A549 (cell line): ENCODE measurements at regions not wholly inside any gene's neighbourhood (a gene's known extent, or its start where the extent isn't known, plus 50 kb on each side); places are given as distances from the start of the nearest gene placed in this dataset.
"Not testable (repeated sequence)": the region's sequence is repeated elsewhere in the genome, so short reads cannot be mapped to it uniquely, and the experiment has no call there.

ENCODE experiments used
- ATAC-seq, 2 experiments: fragments of 200-7000 bp in 1 of 2; fragments of >200 bp in 1 of 2; cut with Nextera tagmentation in 1 of 2; cut with Tn5 transposase in 1 of 2; 3 replicates each; pipeline versions ENCODE4 v1.8.0 to v1.9.1; 2018 to 2020; ENCODE audit warnings: mild to moderate bottlenecking in 1 of 2, moderate library complexity in 1 of 2
- CTCF ChIA-PET: fragments of 300-600 bp; sonication (Branson Sonifier 250); formaldehyde crosslinking; extraction: SDS; loops from one replicate; lab custom pipeline; 2021; ENCODE audit warnings: antibody characterized with exemption, inconsistent platforms; lab: Yijun Ruan, JAX
- POLR2A ChIA-PET: fragments of 350-600 bp; formaldehyde crosslinking; extraction: SDS; loops from one replicate; lab custom pipeline; 2021; ENCODE audit warnings: antibody characterized with exemption, inconsistent platforms; lab: Yijun Ruan, JAX
- DNase-seq, 2 experiments: peaks; one replicate each; pipeline versions ENCODE4 v3.0.0 to v3.0.0-alpha.2; 2011 to 2016; ENCODE audit warnings: low read depth in 1 of 2, low spot score in 1 of 2
- FAIRE-seq: peaks from 2 replicates; lab custom pipeline; 2011; peaks lifted over from hg19 to GRCh38; lab: Jason Lieb, UNC
- H3K27ac ChIP-seq, 2 experiments: fragments of >200 bp; sonication (Bioruptor Twin); formaldehyde crosslinking; 3 replicates each; pipeline ENCODE4 v1.5.1; 2016 to 2017
- H3K4me1 ChIP-seq: fragments of >200 bp; sonication (Bioruptor Twin); formaldehyde crosslinking; 3 replicates; pipeline ENCODE4 v1.6.1; 2016
- H3K4me2 ChIP-seq: fragments of >200 bp; sonication (Bioruptor Twin); formaldehyde crosslinking; 3 replicates; pipeline ENCODE4 v1.6.1; 2016
- H3K4me3 ChIP-seq: fragments of >200 bp; sonication (Bioruptor Twin); formaldehyde crosslinking; 3 replicates; pipeline ENCODE4 v1.5.1; 2016
- H3K9me3 ChIP-seq: fragments of >200 bp; sonication (Bioruptor Twin); formaldehyde crosslinking; 3 replicates; pipeline ENCODE4 v1.6.1; 2016
- ATOH8 ChIP-seq: fragments of 250-450 bp; sonication (Bioruptor Pico); IDR thresholded peaks from 2 replicates; pipeline ENCODE4 v1.5.0; 2020; ENCODE audit warnings: low read depth, mild to moderate bottlenecking, moderate library complexity
- EHF ChIP-seq: fragments of 250-450 bp; sonication (Bioruptor Pico); IDR thresholded peaks from 2 replicates; pipeline ENCODE4 v1.5.0; 2020; ENCODE audit warnings: mild to moderate bottlenecking
- FOXS1 ChIP-seq: fragments of 250-450 bp; sonication (Bioruptor Pico); IDR thresholded peaks from 2 replicates; pipeline ENCODE4 v1.5.0; 2020; ENCODE audit warnings: mild to moderate bottlenecking, moderate library complexity
- HMGXB4 ChIP-seq: fragments of 250-450 bp; sonication (Bioruptor Pico); IDR thresholded peaks from 2 replicates; pipeline ENCODE4 v1.5.0; 2021; ENCODE audit warnings: mild to moderate bottlenecking, moderate library complexity, borderline replicate concordance
- NPAS2 ChIP-seq: fragments of 250-450 bp; sonication (Bioruptor Pico); IDR thresholded peaks from 2 replicates; pipeline ENCODE4 v1.8.0; 2022; ENCODE audit warnings: mild to moderate bottlenecking, moderate library complexity, borderline replicate concordance
- TFCP2L1 ChIP-seq: fragments of 250-450 bp; sonication (Bioruptor Pico); IDR thresholded peaks from 2 replicates; pipeline ENCODE4 v1.5.0; 2021; ENCODE audit warnings: mild to moderate bottlenecking
- ZC3H11A ChIP-seq: fragments of 450-650 bp; IDR thresholded peaks from 2 replicates; pipeline ENCODE4 v1.6.1; 2014; ENCODE audit warnings: antibody characterized with exemption, mild to moderate bottlenecking
- ZFP36 ChIP-seq: fragments of 450-650 bp; IDR thresholded peaks from 2 replicates; pipeline ENCODE4 v1.6.1; 2014; ENCODE audit warnings: borderline replicate concordance; ENCODE audit not compliant: partially characterized antibody
- WGBS: methylation state at CpG from one replicate; pipeline ENCODE4 v1.1.6; 2017; ENCODE audit errors: missing lambda C conversion rate; 5-methylcytosine and 5-hydroxymethylcytosine counted together

- FAIRE-seq, H3K4me1 ChIP-seq, H3K27ac ChIP-seq, CTCF ChIA-PET, DNase-seq, H3K4me3 ChIP-seq, H3K4me2 ChIP-seq, POLR2A ChIA-PET: not testable (repeated sequence)
- TF ChIP-seq ATOH8 (CRISPR knock-in tag) (peak; percentile 88; the same call in 1 of the 2 replicates), TFCP2L1 (CRISPR knock-in tag) (peak; percentile 63; the same call in 1 of the 2 replicates), ZFP36 (peak; percentile 79), ZC3H11A (peak; percentile 30; the same call in 1 of the 2 replicates), NPAS2 (CRISPR knock-in tag) (peak; percentile 79; the same call in 1 of the 2 replicates), FOXS1 (peak; percentile 99)
- ATAC-seq, result peak in 1 of 2 experiments; percentile 8; a peak in 1 of 6 replicates
- peaks cover 10% of the 10 kb centered on the region; the same call in 1 of the 3 replicates for H3K9me3 ChIP-seq
- WGBS, result 0% methylated on average over 1 of the region's 2 CpGs
Observed at GRCh38 chr17:26881195-26881594, 412.7 kb upstream of the WSB1 start.

GRCh38 chr17:26882097-26882761 is 411.7 kb upstream of the WSB1 start:
- H3K4me3 ChIP-seq, H3K4me1 ChIP-seq, H3K4me2 ChIP-seq, DNase-seq, H3K27ac ChIP-seq, POLR2A ChIA-PET, FAIRE-seq, CTCF ChIA-PET: not testable (repeated sequence)
- ATAC-seq, result peak in 1 of 2 experiments; percentile 82; a peak in 3 of 6 replicates
- 33% methylated on average over 3 of the region's 9 CpGs for WGBS
- peaks cover 10% of the 10 kb centered on the region; the same call in 1 of the 3 replicates for H3K9me3 ChIP-seq

- WGBS, result 45% methylated on average over 11 of the region's 16 CpGs
- H3K9me3 ChIP-seq, H3K4me3 ChIP-seq, H3K27ac ChIP-seq, CTCF ChIA-PET, H3K4me1 ChIP-seq, DNase-seq, FAIRE-seq, POLR2A ChIA-PET, H3K4me2 ChIP-seq: not testable (repeated sequence)
- peak in 1 of 2 experiments; percentile 70; a peak in 3 of 6 replicates for ATAC-seq
Observed at GRCh38 chr17:26883878-26884740, 409.8 kb upstream of the WSB1 start.

- FAIRE-seq, H3K27ac ChIP-seq, H3K4me3 ChIP-seq, DNase-seq, POLR2A ChIA-PET, H3K4me2 ChIP-seq, H3K4me1 ChIP-seq, CTCF ChIA-PET, H3K9me3 ChIP-seq: not testable (repeated sequence)
- 33% methylated on average over 2 of the region's 4 CpGs for WGBS
- peak in 1 of 2 experiments; percentile 46; a peak in 2 of 6 replicates for ATAC-seq
Observed at GRCh38 chr17:26884741-26885059, 409.2 kb upstream of the WSB1 start.

GRCh38 chr17:26885244-26885970 is 408.5 kb upstream of the WSB1 start:
- H3K27ac ChIP-seq, H3K4me1 ChIP-seq, H3K4me2 ChIP-seq, FAIRE-seq, H3K9me3 ChIP-seq, DNase-seq, H3K4me3 ChIP-seq: not testable (repeated sequence)
- TF ChIP-seq HMGXB4 (CRISPR knock-in tag) (peak; percentile 93; the same call in 1 of the 2 replicates), EHF (CRISPR knock-in tag) (peak; percentile 81), FOXS1 (peak; percentile 83; the same call in 1 of the 2 replicates), NPAS2 (CRISPR knock-in tag) (peak; percentile 82)
- CTCF ChIA-PET, result interaction anchor here (0.7 to 1.1 kb wide), 3 partner anchors 265 to 1143 kb away, joined by 3 to 29 read pairs (median 10); no protein-coding TSS in a partner anchor
- 48% methylated on average over 8 of the region's 8 CpGs for WGBS
- peak in 1 of 2 experiments; percentile 35; a peak in 3 of 6 replicates for ATAC-seq
- POLR2A ChIA-PET, result interaction anchor here (0.7 kb wide), 1 partner anchor 282 kb away, joined by 6 read pairs; no protein-coding TSS in a partner anchor
